Tibial nerve (tissue), 4 donors: ENCODE measurements at regions not wholly inside any gene's neighbourhood (a gene's known extent, or its start where the extent isn't known, plus 50 kb on each side); places are given as distances from the start of the nearest gene placed in this dataset.

ENCODE experiments used
- DNase-seq, 2 donors: peaks; one replicate each; pipeline ENCODE4 v3.0.0-alpha.2; 2019; ENCODE audit warnings: low spot score in 2 of 2
- H3K27ac ChIP-seq, 4 donors: fragments of 200-600 bp; sonication (generic) in 3 of 4; one replicate each; pipeline ENCODE4 v1.5.1; 2017 to 2019; ENCODE audit warnings: mild to moderate bottlenecking in 1 of 4
- H3K27me3 ChIP-seq, 2 donors: fragments of 200-600 bp; sonication (generic) in 1 of 2; one replicate each; pipeline versions ENCODE4 v1.5.1 to v1.6.0; 2017 to 2019
- H3K36me3 ChIP-seq, 3 donors: fragments of 200-600 bp; sonication (generic); one replicate each; pipeline ENCODE4 v1.5.1; 2018 to 2019
- H3K4me1 ChIP-seq, 4 donors: fragments of 200-600 bp; sonication (generic) in 3 of 4; one replicate each; pipeline ENCODE4 v1.5.1; 2017 to 2019
- H3K4me3 ChIP-seq, 4 donors: fragments of 200-600 bp; sonication (generic) in 3 of 4; one replicate each; pipeline ENCODE4 v1.5.1; 2017 to 2019; ENCODE audit warnings: mild to moderate bottlenecking in 1 of 4, moderate library complexity in 1 of 4
- H3K9me3 ChIP-seq, 4 donors: fragments of 200-600 bp; sonication (generic) in 3 of 4; one replicate each; pipeline ENCODE4 v1.5.1; 2017 to 2019
- CTCF ChIP-seq, 5 experiments: fragments of 200-600 bp in 3 of 5; fragments of 450-650 bp in 2 of 5; sonication (generic) in 3 of 5; IDR thresholded peaks; one replicate each; pipeline ENCODE4 v1.5.1; 2016 to 2019; ENCODE audit warnings: antibody characterized with exemption in 5 of 5, mild to moderate bottlenecking in 3 of 5, moderate library complexity in 2 of 5
- EP300 ChIP-seq, 2 donors: sonication (generic); formaldehyde crosslinking; IDR thresholded peaks; one replicate each; pipeline ENCODE4 v1.6.1; 2017; ENCODE audit warnings: antibody characterized with exemption in 2 of 2, mild to moderate bottlenecking in 1 of 2
- POLR2A ChIP-seq, 2 donors: fragments of 450-650 bp; IDR thresholded peaks; one replicate each; pipeline ENCODE4 v1.6.1; 2017; ENCODE audit warnings: antibody characterized with exemption in 2 of 2, mild to moderate bottlenecking in 2 of 2, moderate library complexity in 2 of 2
- WGBS, 2 donors: methylation state at CpG; one replicate each; pipeline ENCODE4 v1.1.5; 2018; 5-methylcytosine and 5-hydroxymethylcytosine counted together

GRCh38 chr3:1852950-1853349 lies 245.7 kb upstream of the CNTN4 start:
- no peak overlapping the region for H3K4me3 ChIP-seq
- DNase-seq = no peak
- 19 to 30% methylated on average over 2 of the region's 2 CpGs for WGBS, 2 donors
- H3K27me3 ChIP-seq = no peaks in the 10 kb centered on the region
- H3K36me3 ChIP-seq = no peaks in the 10 kb centered on the region
- H3K4me1 ChIP-seq = no peaks in the 10 kb centered on the region
- TF ChIP-seq EP300 (IDR thresholded peaks at IDR 0.05) (no peak), POLR2A (IDR thresholded peaks at IDR 0.05) (no peak), CTCF (IDR thresholded peaks at IDR 0.05) (no peak)
- no peak overlapping the region for H3K27ac ChIP-seq
- H3K9me3 ChIP-seq = no peaks in the 10 kb centered on the region

GRCh38 chr3:1855841-1856240 lies 242.8 kb upstream of the CNTN4 start:
- H3K36me3 ChIP-seq = no peaks in the 10 kb centered on the region
- WGBS, 2 donors = 31 to 37% methylated on average over 3 of the region's 3 CpGs
- no peak overlapping the region for H3K4me3 ChIP-seq
- TF ChIP-seq EP300 (IDR thresholded peaks at IDR 0.05) (no peak), CTCF (IDR thresholded peaks at IDR 0.05) (no peak), POLR2A (IDR thresholded peaks at IDR 0.05) (no peak)
- H3K9me3 ChIP-seq = no peaks in the 10 kb centered on the region
- DNase-seq = no peak
- H3K27ac ChIP-seq = no peak overlapping the region
- no peaks in the 10 kb centered on the region for H3K27me3 ChIP-seq
- H3K4me1 ChIP-seq = no peaks in the 10 kb centered on the region

GRCh38 chr3:1870738-1871137 lies 227.9 kb upstream of the CNTN4 start:
- Histone ChIP-seq H3K9me3 (no peaks in the 10 kb centered on the region), H3K27ac (no peak overlapping the region), H3K36me3 (no peaks in the 10 kb centered on the region), H3K4me3 (no peak overlapping the region), H3K4me1 (no peaks in the 10 kb centered on the region), H3K27me3 (no peaks in the 10 kb centered on the region)
- WGBS, 2 donors = 91 to 93% methylated on average over 7 of the region's 7 CpGs
- DNase-seq = no peak
- TF ChIP-seq CTCF (IDR thresholded peaks at IDR 0.05) (no peak), EP300 (IDR thresholded peaks at IDR 0.05) (no peak), POLR2A (IDR thresholded peaks at IDR 0.05) (no peak)

- no peaks in the 10 kb centered on the region for H3K27me3 ChIP-seq
- 32 to 47% methylated on average over 1 of the region's 1 CpG for WGBS, 2 donors
- H3K36me3 ChIP-seq = no peaks in the 10 kb centered on the region
- no peak overlapping the region for H3K27ac ChIP-seq
- H3K4me1 ChIP-seq = no peaks in the 10 kb centered on the region
- no peak for TF ChIP-seq POLR2A (IDR thresholded peaks at IDR 0.05)
- TF ChIP-seq EP300 (IDR thresholded peaks at IDR 0.05) = no peak
- TF ChIP-seq CTCF (IDR thresholded peaks at IDR 0.05) = no peak
- H3K4me3 ChIP-seq = no peak overlapping the region
- H3K9me3 ChIP-seq = peaks cover 0 to 2% (median 0%) of the 10 kb centered on the region in 4 donors
- no peak for DNase-seq
Measured at GRCh38 chr3:1883534-1883933, 215.1 kb upstream of the CNTN4 start.

GRCh38 chr3:1892459-1892858 lies 206.2 kb upstream of the CNTN4 start:
- DNase-seq = no peak
- no peaks in the 10 kb centered on the region for H3K36me3 ChIP-seq
- TF ChIP-seq EP300 (IDR thresholded peaks at IDR 0.05) (no peak), POLR2A (IDR thresholded peaks at IDR 0.05) (no peak), CTCF (IDR thresholded peaks at IDR 0.05) (no peak)
- H3K4me1 ChIP-seq = no peaks in the 10 kb centered on the region
- WGBS, 2 donors = 82 to 87% methylated on average over 2 of the region's 2 CpGs
- peaks cover 0 to 29% (median 5%) of the 10 kb centered on the region in 4 donors for H3K9me3 ChIP-seq
- no peak overlapping the region for H3K4me3 ChIP-seq
- H3K27me3 ChIP-seq = no peaks in the 10 kb centered on the region
- H3K27ac ChIP-seq = no peak overlapping the region
